LNCAP (cell line): ENCODE measurements at regions not wholly inside any gene's neighbourhood (a gene's known extent, or its start where the extent isn't known, plus 50 kb on each side); places are given as distances from the start of the nearest gene placed in this dataset.

Source experiments
- CTCF ChIP-seq: fragments of 450-650 bp; IDR thresholded peaks from 2 replicates; pipeline ENCODE4 v1.5.1; 2017; ENCODE audit warnings: mild to moderate bottlenecking

GRCh38 chr2:146317959-146318358 is 1526.9 kb upstream of the ACVR2A start:
- TF ChIP-seq CTCF, result no peak

- TF ChIP-seq CTCF, result peak; percentile 24; the same call in 1 of the 2 replicates
These were observed 1531.9 kb upstream of the ACVR2A start for GRCh38 chr2:146312899-146313298.

GRCh38 chr2:146305164-146305563 is 1539.7 kb upstream of the ACVR2A start:
- no peak for TF ChIP-seq CTCF

GRCh38 chr2:146301287-146301686 is 1543.5 kb upstream of the ACVR2A start:
- TF ChIP-seq CTCF, result no peak

- no peak for TF ChIP-seq CTCF
These were observed 1549.7 kb upstream of the ACVR2A start for GRCh38 chr2:146295080-146295670.

- TF ChIP-seq CTCF, result no peak
These were observed 1557.5 kb upstream of the ACVR2A start for GRCh38 chr2:146287281-146287680.

GRCh38 chr2:146278881-146279280 is 1565.9 kb upstream of the ACVR2A start:
- no peak for TF ChIP-seq CTCF
